ENCODE measurements at regions not wholly inside any gene's neighbourhood (a gene's known extent, or its start where the extent isn't known, plus 50 kb on each side); places are given as distances from the start of the nearest gene placed in this dataset.

GRCh38 chr7:95700917-95701316 is 71.4 kb upstream of the DYNC1I1 start:
- H3K79me2 ChIP-seq (ENCODE audit: insufficient read depth, low read length) = no peaks in the 10 kb centered on the region
- no peaks in the 10 kb centered on the region for H3K36me3 ChIP-seq (replicated peaks in 1 of 2; ENCODE audit: control insufficient read depth in 1 of 2, insufficient read depth in 2 of 2, low read length in 2 of 2)
- H2AFZ ChIP-seq (ENCODE audit: low read length) = no peak overlapping the region
- FAIRE-seq = no peak
- H3K27me3 ChIP-seq (ENCODE audit: control insufficient read depth in 1 of 2, insufficient read depth in 2 of 2, low read length in 2 of 2) = no peaks in the 10 kb centered on the region
- no peak for DNase-seq (ENCODE audit: low spot score)
- H3K9me3 ChIP-seq (ENCODE audit: low read length) = no peaks in the 10 kb centered on the region
- TF ChIP-seq EED (CRISPR knock-in tag; IDR thresholded peaks at IDR 0.05) (no peak), ZNF619 (CRISPR knock-in tag; IDR thresholded peaks at IDR 0.05) (no peak)
- POLR2A ChIA-PET = no interaction called here
- H3K27ac ChIP-seq (ENCODE audit: extremely low read length, insufficient read depth, low read length) = no peak overlapping the region
- CTCF ChIA-PET (ENCODE audit: low intra/inter-chr PET ratio, low total read pairs) = no interaction called here
- ATAC-seq = no peak
- intact Hi-C loops (cut with micrococcal nuclease; ENCODE audit: unreplicated experiment) = no loop called here
- H3K4me1 ChIP-seq (ENCODE audit: insufficient read depth, low read length) = no peaks in the 10 kb centered on the region
- in situ Hi-C loops (cut with HindIII; ENCODE audit: extremely low pct_ligation_motif_present, low pct_unique_long_range_greater_than_20kb) = no loop called here
- no peaks in the 10 kb centered on the region for H4K20me1 ChIP-seq (ENCODE audit: insufficient read depth, low read length)
- H3K4me3 ChIP-seq (replicated peaks in 1 of 3; ENCODE audit: insufficient read depth in 1 of 3, low read depth in 2 of 3, low read length in 3 of 3) = no peak overlapping the region
- BruUV-seq (replicated peaks) = no TSS peak
- H3K4me2 ChIP-seq (ENCODE audit: low read depth, low read length) = no peak overlapping the region
- no peak overlapping the region for H3K9ac ChIP-seq (ENCODE audit: insufficient read depth, low read depth, low read length)

- WGBS (ENCODE audit: low lambda C conversion rate) = 4% methylated on average over 2 of the region's 2 CpGs
- in situ Hi-C loops (cut with HindIII; ENCODE audit: extremely low pct_ligation_motif_present, low pct_unique_long_range_greater_than_20kb) = loop anchor here (25.0 kb wide), 2 partner anchors 357 to 1407 kb away; no protein-coding TSS in a partner anchor
Observed at GRCh38 chr7:95694334-95694733, 78.0 kb upstream of the DYNC1I1 start.

More at GRCh38 chr7:95694334-95694733, 78.0 kb upstream of the DYNC1I1 start:
- no peaks in the 10 kb centered on the region for H3K27me3 ChIP-seq (ENCODE audit: control insufficient read depth in 1 of 2, insufficient read depth in 2 of 2, low read length in 2 of 2)
- H3K27ac ChIP-seq (ENCODE audit: extremely low read length, insufficient read depth, low read length) = no peak overlapping the region
- H3K79me2 ChIP-seq (ENCODE audit: insufficient read depth, low read length) = no peaks in the 10 kb centered on the region
- no peak overlapping the region for H3K4me2 ChIP-seq (ENCODE audit: low read depth, low read length)
- TF ChIP-seq PAX8 (CRISPR knock-in tag; IDR thresholded peaks at IDR 0.05; ENCODE audit: borderline replicate concordance) = no peak
- TF ChIP-seq, protein P1, sequence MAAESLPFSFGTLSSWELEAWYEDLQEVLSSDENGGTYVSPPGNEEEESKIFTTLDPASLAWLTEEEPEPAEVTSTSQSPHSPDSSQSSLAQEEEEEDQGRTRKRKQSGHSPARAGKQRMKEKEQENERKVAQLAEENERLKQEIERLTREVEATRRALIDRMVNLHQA (CRISPR knock-in tag; IDR thresholded peaks at IDR 0.05) = no peak
- no peak for TF ChIP-seq MZF1 (CRISPR knock-in tag; IDR thresholded peaks at IDR 0.05; ENCODE audit: borderline replicate concordance)
- TF ChIP-seq PTBP1 (IDR thresholded peaks at IDR 0.05; ENCODE audit: low read depth, low read length, poor library complexity, severe bottlenecking) = no peak
- H3K4me1 ChIP-seq (ENCODE audit: insufficient read depth, low read length) = no peaks in the 10 kb centered on the region
- H3K4me3 ChIP-seq (replicated peaks in 1 of 3; ENCODE audit: insufficient read depth in 1 of 3, low read depth in 2 of 3, low read length in 3 of 3) = no peak overlapping the region
- no peak for FAIRE-seq
- ChIA-PET CTCF (ENCODE audit: low intra/inter-chr PET ratio, low total read pairs) (no interaction called here), POLR2A (no interaction called here)
- intact Hi-C loops (cut with micrococcal nuclease; ENCODE audit: unreplicated experiment) = no loop called here
- no peaks in the 10 kb centered on the region for H3K9me3 ChIP-seq (ENCODE audit: low read length)
- no peak for ATAC-seq
- DNase-seq (ENCODE audit: low spot score) = no peak
- no TSS peak for BruUV-seq (replicated peaks)
- H2AFZ ChIP-seq (ENCODE audit: low read length) = no peak overlapping the region
- H3K36me3 ChIP-seq (replicated peaks in 1 of 2; ENCODE audit: control insufficient read depth in 1 of 2, insufficient read depth in 2 of 2, low read length in 2 of 2) = no peaks in the 10 kb centered on the region
- no peaks in the 10 kb centered on the region for H4K20me1 ChIP-seq (ENCODE audit: insufficient read depth, low read length)
- no peak overlapping the region for H3K9ac ChIP-seq (ENCODE audit: insufficient read depth, low read depth, low read length)
